ENCODE measurements at regions not wholly inside any gene's neighbourhood (a gene's known extent, or its start where the extent isn't known, plus 50 kb on each side); places are given as distances from the start of the nearest gene placed in this dataset.

GRCh38 chr2:34011684-34012083 lies 412.6 kb upstream of the FAM98A start:
- TF ChIP-seq, protein P1, sequence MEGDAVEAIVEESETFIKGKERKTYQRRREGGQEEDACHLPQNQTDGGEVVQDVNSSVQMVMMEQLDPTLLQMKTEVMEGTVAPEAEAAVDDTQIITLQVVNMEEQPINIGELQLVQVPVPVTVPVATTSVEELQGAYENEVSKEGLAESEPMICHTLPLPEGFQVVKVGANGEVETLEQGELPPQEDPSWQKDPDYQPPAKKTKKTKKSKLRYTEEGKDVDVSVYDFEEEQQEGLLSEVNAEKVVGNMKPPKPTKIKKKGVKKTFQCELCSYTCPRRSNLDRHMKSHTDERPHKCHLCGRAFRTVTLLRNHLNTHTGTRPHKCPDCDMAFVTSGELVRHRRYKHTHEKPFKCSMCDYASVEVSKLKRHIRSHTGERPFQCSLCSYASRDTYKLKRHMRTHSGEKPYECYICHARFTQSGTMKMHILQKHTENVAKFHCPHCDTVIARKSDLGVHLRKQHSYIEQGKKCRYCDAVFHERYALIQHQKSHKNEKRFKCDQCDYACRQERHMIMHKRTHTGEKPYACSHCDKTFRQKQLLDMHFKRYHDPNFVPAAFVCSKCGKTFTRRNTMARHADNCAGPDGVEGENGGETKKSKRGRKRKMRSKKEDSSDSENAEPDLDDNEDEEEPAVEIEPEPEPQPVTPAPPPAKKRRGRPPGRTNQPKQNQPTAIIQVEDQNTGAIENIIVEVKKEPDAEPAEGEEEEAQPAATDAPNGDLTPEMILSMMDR (IDR thresholded peaks at IDR 0.05; ENCODE audit: insufficient read depth, low read depth, low read length), result no peak
- no peak for TF ChIP-seq EZH2 (IDR thresholded peaks at IDR 0.05; ENCODE audit: insufficient read depth, low read length)
